Stimulated activated CD4-positive, alpha-beta T cell treated with anti-CD3 and anti-CD28 coated beads, Interleukin-15, amount 100 ng/mL, for 48 hours (primary cell): ENCODE measurements at regions not wholly inside any gene's neighbourhood (a gene's known extent, or its start where the extent isn't known, plus 50 kb on each side); places are given as distances from the start of the nearest gene placed in this dataset.

ENCODE experiments used
- DNase-seq, 2 donors: peaks; one replicate each; pipeline ENCODE4 v3.0.0-alpha.2; 2020; ENCODE audit warnings: low read depth in 2 of 2

GRCh38 chr5:124463851-124464250 is 282.6 kb downstream of the ZNF608 start:
- DNase-seq: no peak

- no peak for DNase-seq
Observed at GRCh38 chr5:124462751-124463150, 283.7 kb downstream of the ZNF608 start.

- DNase-seq: no peak
Observed at GRCh38 chr5:124461941-124462340, 284.5 kb downstream of the ZNF608 start.

GRCh38 chr5:124461157-124461556 is 285.3 kb downstream of the ZNF608 start:
- DNase-seq: no peak

- no peak for DNase-seq
Observed at GRCh38 chr5:124460642-124461041, 285.8 kb downstream of the ZNF608 start.

- no peak for DNase-seq
Observed at GRCh38 chr5:124459984-124460383, 286.5 kb downstream of the ZNF608 start.

GRCh38 chr5:124457901-124458300 is 288.5 kb downstream of the ZNF608 start:
- no peak for DNase-seq

GRCh38 chr5:124457101-124457500 is 289.3 kb downstream of the ZNF608 start:
- DNase-seq: no peak

- DNase-seq: no peak
Observed at GRCh38 chr5:124456249-124456648, 290.2 kb downstream of the ZNF608 start.

GRCh38 chr5:124454081-124454480 is 292.4 kb downstream of the ZNF608 start:
- DNase-seq: no peak

- no peak for DNase-seq
Observed at GRCh38 chr5:124453221-124454051, 293.0 kb downstream of the ZNF608 start.

- DNase-seq: no peak
Observed at GRCh38 chr5:124452412-124452811, 294.0 kb downstream of the ZNF608 start.

- no peak for DNase-seq
Observed at GRCh38 chr5:124451721-124452383, 294.6 kb downstream of the ZNF608 start.

- no peak for DNase-seq
Observed at GRCh38 chr5:124446120-124446519, 300.3 kb downstream of the ZNF608 start.

GRCh38 chr5:124445070-124445619 is 301.3 kb downstream of the ZNF608 start:
- DNase-seq: no peak

GRCh38 chr5:124444147-124444775 is 302.2 kb downstream of the ZNF608 start:
- DNase-seq: no peak

- DNase-seq: no peak
Observed at GRCh38 chr5:124440471-124440870, 306.0 kb downstream of the ZNF608 start.

- DNase-seq: no peak
Observed at GRCh38 chr5:124439609-124440008, 306.8 kb downstream of the ZNF608 start.

GRCh38 chr5:124438903-124439281 is 307.5 kb downstream of the ZNF608 start:
- no peak for DNase-seq

- DNase-seq: no peak
Observed at GRCh38 chr5:124438026-124438902, 308.2 kb downstream of the ZNF608 start.

GRCh38 chr5:124436294-124436693 is 310.1 kb downstream of the ZNF608 start:
- no peak for DNase-seq

GRCh38 chr5:124433170-124433569 is 313.3 kb downstream of the ZNF608 start:
- DNase-seq: no peak
